ENCODE measurements at regions not wholly inside any gene's neighbourhood (a gene's known extent, or its start where the extent isn't known, plus 50 kb on each side); places are given as distances from the start of the nearest gene placed in this dataset.

GRCh38 chr6:37104824-37105147 is 65.2 kb upstream of the PIM1 start:
- no peak for DNase-seq (ENCODE audit: low read depth, low spot score)
- H3K27ac ChIP-seq = no peak overlapping the region

GRCh38 chr6:37105148-37106050 is 64.6 kb upstream of the PIM1 start:
- no peak overlapping the region for H3K27ac ChIP-seq
- DNase-seq (ENCODE audit: low read depth, low spot score) = no peak

DNA sequence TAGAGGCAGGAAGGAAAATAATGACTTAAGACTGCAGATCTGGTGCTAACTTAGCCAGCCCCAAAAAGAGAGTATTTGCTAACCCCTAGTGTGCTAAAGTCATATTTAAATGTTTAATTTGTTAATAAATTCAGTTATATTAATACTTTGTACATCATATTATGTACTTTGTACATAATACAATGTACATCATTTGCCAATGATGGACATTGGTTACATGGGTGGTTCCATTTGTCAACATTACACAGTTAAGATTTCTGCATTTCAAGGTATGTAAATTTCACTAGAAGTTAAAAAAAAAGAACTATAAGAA is 63.9 kb upstream of the PIM1 start:
- no peak overlapping the region for H3K27ac ChIP-seq
- DNase-seq (ENCODE audit: low read depth, low spot score) = no peak

DNA sequence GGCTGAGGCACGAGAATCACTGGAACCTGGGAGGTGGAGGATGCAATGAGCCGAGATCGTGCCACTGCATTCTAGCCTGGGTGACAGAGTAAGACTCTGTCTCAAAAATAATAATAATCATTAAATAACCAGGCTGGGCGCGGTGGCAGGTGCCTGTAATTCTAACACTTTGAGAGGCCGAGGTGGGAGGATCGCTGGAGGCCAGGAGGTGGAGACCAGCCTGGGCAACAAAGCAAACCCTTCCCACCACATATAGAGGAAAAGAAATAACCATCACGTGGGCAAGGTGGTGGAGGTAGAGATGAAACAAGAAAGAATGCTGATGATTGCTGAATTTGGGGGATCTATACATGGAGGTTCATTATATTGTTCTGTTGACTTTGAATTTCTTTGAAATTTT is 63.4 kb upstream of the PIM1 start:
- no peak overlapping the region for H3K27ac ChIP-seq

GRCh38 chr6:37106982-37107491 is 62.9 kb upstream of the PIM1 start:
- no peak for DNase-seq (ENCODE audit: low read depth, low spot score)
- H3K27ac ChIP-seq = no peak overlapping the region

More for the DNA sequence above, 63.4 kb upstream of the PIM1 start:
- no peak for DNase-seq (ENCODE audit: low read depth, low spot score)

- no peak overlapping the region for H3K27ac ChIP-seq
Measured at GRCh38 chr6:37109714-37110499, 60.0 kb upstream of the PIM1 start.

DNA sequence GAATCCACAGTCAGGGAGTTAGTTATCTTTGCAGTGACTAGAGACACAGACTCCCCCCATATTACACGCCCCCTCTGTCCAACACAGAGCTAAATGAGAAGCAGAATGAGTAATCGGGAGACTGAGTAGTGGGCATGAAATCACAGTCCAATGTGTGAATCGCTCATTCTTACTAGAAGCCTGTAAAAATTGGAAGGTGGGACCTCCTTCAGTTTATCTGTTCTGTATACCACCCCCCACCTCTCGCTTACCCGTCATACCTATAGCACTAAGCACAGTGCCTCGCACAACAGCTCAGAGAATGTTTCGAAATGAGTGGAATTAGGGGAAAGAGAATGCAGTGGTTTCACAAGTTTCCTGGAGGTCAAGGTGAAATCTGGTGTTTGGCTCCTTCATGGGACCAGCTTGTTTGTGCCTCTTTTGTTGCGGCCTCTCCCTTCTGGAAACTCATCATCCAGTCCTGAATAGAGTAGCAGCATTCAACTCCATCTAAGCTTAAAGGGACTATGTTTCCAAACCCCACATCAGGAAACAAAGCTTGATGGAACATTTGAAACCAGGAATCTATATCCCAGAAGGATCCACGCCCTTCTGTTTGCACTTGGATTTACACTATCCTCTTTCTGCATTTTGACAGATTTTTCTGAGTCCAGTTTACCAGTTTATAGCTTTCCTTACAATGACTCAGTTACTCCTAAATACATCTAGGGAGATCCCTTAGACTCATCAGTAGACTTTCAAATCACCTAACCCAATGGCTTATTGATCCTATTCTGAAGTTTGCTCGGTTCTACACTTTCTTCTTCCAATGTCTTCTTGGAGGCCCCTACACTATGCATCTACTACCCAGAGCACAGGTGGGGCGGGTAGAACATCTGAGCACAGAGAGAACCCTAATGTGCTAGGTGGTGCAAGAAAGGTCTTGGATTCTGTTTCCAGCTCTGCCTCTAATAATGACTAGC is 59.2 kb upstream of the PIM1 start:
- DNase-seq (ENCODE audit: low read depth, low spot score) = no peak
- no peak overlapping the region for H3K27ac ChIP-seq

More at GRCh38 chr6:37109714-37110499, 60.0 kb upstream of the PIM1 start:
- no peak for DNase-seq (ENCODE audit: low read depth, low spot score)

DNA sequence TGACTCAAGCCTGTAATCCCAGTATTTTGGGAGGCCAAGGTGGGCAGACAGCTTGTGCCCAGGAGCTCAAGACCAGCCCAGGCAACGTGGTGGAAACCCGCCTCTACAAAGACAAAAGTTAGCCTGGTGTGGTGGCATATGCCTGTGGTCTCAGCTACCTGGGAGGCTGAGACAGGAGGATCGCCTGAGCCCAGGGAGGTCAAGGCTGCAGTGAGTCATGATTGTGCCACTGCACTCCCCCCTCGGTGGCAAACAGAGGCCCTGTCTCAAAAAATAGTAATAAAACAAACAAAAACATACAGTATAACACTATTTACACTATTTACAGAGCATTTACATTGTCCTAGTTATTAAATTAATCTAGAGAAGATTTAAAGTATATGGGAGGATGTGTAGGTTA is 56.0 kb upstream of the PIM1 start:
- no peak overlapping the region for H3K27ac ChIP-seq
- DNase-seq (ENCODE audit: low read depth, low spot score) = no peak

GRCh38 chr6:37114612-37115011 is 55.3 kb upstream of the PIM1 start:
- H3K27ac ChIP-seq = no peak overlapping the region
- no peak for DNase-seq (ENCODE audit: low read depth, low spot score)

DNA sequence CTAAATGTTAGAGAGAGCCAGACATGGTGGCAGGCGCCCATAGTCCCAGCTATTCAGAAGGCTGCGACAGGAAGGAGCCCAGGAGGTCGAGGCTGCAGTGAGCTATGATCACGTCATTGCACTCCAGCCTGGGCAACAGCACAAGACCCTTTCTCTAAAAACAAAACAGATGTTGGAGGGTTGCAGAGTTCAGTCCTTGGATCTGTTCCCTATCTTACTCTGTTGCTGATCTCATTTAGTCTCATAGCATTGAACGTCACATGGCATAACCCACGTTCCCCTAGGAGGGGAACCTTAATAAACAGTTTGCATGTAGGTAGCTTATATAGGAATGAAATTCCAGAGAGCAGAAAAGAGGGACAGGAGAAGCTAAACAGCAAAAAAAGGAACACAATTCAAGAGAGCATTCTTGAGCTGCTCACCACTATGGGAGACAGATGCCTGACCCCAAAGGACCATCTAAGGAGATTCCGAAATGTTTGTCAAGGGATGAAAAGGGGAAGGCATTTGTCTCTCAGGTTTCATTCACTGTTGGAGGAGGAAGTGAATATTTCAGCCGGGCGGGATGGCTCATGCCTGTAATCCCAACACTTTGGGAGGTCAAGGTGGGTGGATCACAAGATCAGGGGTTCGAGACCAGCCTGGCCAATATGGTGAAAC is 54.6 kb upstream of the PIM1 start:
- no peak overlapping the region for H3K27ac ChIP-seq
- DNase-seq (ENCODE audit: low read depth, low spot score) = no peak

DNA sequence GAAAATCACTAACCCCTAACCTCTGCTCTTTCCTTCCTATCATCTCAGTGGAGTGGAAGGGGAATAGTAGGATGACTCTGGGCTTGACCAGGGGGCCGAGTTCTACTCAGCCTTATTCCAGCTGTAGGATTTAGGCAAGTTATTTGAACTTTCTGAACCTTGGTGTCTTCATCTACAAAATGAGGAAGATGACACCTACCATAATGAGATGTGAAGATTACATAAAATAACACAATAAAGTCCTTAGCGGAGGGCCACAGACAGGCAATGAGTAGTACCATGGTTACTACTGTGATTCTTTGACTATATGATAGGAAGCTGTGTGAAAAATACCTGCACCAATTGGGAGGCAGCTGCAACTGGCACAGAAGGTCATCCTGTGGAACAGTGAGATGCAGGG is 53.6 kb upstream of the PIM1 start:
- H3K27ac ChIP-seq = no peak overlapping the region
- DNase-seq (ENCODE audit: low read depth, low spot score) = no peak

DNA sequence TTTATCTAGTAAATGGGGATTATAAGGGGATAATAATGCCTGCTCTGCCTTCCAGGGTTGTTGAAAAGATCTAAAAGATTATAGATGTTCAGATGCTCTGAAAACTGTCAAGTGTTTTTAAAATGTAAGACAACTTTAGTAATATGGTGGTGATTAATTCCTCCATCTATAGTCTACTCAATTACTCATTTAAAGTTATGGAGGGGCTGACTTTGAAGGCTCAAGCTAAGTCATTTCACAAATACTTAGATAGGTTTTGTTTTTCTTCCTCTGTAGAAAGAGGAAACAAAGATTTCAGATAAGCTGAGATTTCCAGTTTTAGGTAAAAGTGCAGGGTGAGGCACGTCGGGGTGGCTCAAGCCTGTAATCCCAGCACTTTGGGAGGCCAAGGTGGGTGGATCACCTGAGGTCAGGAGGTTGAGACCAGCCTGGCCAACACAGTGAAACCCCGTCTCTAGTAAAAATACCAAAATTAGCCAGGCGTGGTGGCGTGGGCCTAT is 50.5 kb upstream of the PIM1 start:
- no peak for DNase-seq (ENCODE audit: low read depth, low spot score)
- H3K27ac ChIP-seq = no peak overlapping the region
